Nephron progenitor cell (in vitro differentiated cells): ENCODE measurements at regions not wholly inside any gene's neighbourhood (a gene's known extent, or its start where the extent isn't known, plus 50 kb on each side); places are given as distances from the start of the nearest gene placed in this dataset.

ENCODE experiments used
- DNase-seq: peaks from one replicate; pipeline ENCODE4 v3.0.0; 2021
- H3K27ac Mint-ChIP-seq: 2 replicates; pipeline ENCODE4 v1.8.0; 2021; ENCODE audit warnings: mild to moderate bottlenecking, moderate library complexity, mixed read lengths
- H3K27me3 Mint-ChIP-seq: 2 replicates; pipeline ENCODE4 v1.8.0; 2021; ENCODE audit warnings: mild to moderate bottlenecking, low read depth, mixed read lengths; ENCODE audit not compliant: poor library complexity
- H3K36me3 Mint-ChIP-seq: 2 replicates; pipeline ENCODE4 v1.8.0; 2021; ENCODE audit warnings: low read depth, mixed read lengths
- H3K4me1 Mint-ChIP-seq: 2 replicates; pipeline ENCODE4 v1.8.0; 2021; ENCODE audit warnings: mixed read lengths
- H3K4me3 Mint-ChIP-seq: 2 replicates; pipeline ENCODE4 v1.8.0; 2021; ENCODE audit warnings: mild to moderate bottlenecking, moderate library complexity, mixed read lengths
- H3K9me3 Mint-ChIP-seq: 2 replicates; pipeline ENCODE4 v1.8.0; 2021; ENCODE audit warnings: mild to moderate bottlenecking, moderate library complexity, mixed read lengths
- TF ChIP-seq, protein P1 (sequence below): fragments of 200-600 bp; sonication (generic); IDR thresholded peaks from 2 replicates; pipeline ENCODE4 v1.5.0; 2021; ENCODE audit warnings: antibody characterized with exemption

DNA sequence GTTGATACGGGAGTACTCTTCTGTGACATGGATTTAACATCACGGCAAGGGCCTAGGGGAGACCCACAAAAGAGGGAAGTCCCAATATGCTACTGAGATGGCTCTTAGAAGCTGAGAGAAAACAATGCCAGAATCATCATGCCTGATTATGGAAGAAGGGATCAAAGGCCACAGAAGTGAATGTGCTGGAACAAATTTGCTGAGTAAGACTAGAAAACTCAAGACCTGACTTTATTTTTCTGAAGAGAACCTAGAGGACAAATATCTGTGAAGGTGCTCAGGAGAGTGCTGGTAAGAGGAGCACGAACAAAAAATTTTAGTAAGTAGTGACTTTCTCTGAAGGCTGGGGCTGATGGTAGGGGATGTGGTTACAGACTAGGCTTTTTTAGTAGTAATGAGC is 277.0 kb downstream of the ZEB1 start:
- Mint-ChIP-seq H3K36me3 (peaks cover 13% of the 10 kb centered on the region), H3K4me1 (peaks cover 21% of the 10 kb centered on the region), H3K4me3 (no peak overlapping the region), H3K27me3 (peaks cover 4% of the 10 kb centered on the region), H3K27ac (no peak overlapping the region), H3K9me3 (peaks cover 19% of the 10 kb centered on the region)
- DNase-seq, result no peak
- TF ChIP-seq, protein P1, sequence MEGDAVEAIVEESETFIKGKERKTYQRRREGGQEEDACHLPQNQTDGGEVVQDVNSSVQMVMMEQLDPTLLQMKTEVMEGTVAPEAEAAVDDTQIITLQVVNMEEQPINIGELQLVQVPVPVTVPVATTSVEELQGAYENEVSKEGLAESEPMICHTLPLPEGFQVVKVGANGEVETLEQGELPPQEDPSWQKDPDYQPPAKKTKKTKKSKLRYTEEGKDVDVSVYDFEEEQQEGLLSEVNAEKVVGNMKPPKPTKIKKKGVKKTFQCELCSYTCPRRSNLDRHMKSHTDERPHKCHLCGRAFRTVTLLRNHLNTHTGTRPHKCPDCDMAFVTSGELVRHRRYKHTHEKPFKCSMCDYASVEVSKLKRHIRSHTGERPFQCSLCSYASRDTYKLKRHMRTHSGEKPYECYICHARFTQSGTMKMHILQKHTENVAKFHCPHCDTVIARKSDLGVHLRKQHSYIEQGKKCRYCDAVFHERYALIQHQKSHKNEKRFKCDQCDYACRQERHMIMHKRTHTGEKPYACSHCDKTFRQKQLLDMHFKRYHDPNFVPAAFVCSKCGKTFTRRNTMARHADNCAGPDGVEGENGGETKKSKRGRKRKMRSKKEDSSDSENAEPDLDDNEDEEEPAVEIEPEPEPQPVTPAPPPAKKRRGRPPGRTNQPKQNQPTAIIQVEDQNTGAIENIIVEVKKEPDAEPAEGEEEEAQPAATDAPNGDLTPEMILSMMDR, result no peak

DNA sequence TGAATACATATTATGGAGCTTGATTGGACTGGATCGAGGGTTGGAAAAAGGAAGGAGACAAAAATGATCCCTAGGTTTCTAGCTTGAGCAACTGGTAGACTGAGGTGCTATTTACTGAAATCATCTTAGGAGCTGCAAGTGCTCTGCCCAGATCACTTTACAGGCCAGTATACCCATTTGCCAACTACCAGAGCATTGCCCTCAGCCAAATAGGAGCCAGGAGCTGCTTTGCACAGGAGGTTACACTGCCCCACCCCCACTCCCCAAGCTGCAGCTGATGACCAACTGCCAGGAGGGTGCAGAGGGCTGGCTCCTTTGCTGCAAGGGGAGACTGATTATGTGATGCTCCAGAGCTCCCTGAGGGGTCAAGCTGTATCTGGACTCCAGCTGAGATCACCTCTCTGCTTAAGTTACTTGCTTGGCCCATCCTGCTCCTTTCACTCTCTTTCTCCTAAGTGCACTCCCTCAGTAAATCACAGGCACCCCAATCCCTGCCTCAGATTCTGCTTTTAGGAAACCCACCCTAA is 275.4 kb downstream of the ZEB1 start:
- peaks cover 9% of the 10 kb centered on the region for H3K4me1 Mint-ChIP-seq
- H3K27me3 Mint-ChIP-seq, result no peaks in the 10 kb centered on the region
- H3K4me3 Mint-ChIP-seq, result no peak overlapping the region
- H3K9me3 Mint-ChIP-seq, result peaks cover 26% of the 10 kb centered on the region
- peaks cover 13% of the 10 kb centered on the region for H3K36me3 Mint-ChIP-seq
- TF ChIP-seq, protein P1, result no peak
- no peak overlapping the region for H3K27ac Mint-ChIP-seq
- no peak for DNase-seq

DNA sequence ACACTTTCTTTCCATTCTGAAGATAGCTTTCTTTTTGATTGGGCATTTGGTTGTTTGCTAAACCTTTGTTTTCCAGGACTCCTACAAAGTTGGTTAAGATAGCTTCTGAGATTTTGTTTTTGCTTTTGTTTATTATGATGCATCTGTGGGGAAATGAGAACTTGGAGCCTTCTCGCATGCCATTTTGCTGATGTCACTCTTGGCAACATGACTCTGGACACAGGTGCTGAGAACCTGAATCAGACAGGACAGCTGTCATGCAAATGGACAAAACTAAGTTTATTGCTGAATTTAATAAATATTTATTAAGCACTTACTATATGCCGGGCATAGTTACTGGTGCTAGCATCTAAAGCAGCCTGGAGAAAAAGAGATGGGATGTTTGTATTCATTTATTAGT is 274.1 kb downstream of the ZEB1 start:
- Mint-ChIP-seq H3K4me3 (no peak overlapping the region), H3K27me3 (no peaks in the 10 kb centered on the region), H3K9me3 (peaks cover 26% of the 10 kb centered on the region), H3K27ac (no peak overlapping the region), H3K36me3 (peaks cover 13% of the 10 kb centered on the region), H3K4me1 (peaks cover 6% of the 10 kb centered on the region)
- TF ChIP-seq, protein P1, result no peak
- DNase-seq, result no peak

DNA sequence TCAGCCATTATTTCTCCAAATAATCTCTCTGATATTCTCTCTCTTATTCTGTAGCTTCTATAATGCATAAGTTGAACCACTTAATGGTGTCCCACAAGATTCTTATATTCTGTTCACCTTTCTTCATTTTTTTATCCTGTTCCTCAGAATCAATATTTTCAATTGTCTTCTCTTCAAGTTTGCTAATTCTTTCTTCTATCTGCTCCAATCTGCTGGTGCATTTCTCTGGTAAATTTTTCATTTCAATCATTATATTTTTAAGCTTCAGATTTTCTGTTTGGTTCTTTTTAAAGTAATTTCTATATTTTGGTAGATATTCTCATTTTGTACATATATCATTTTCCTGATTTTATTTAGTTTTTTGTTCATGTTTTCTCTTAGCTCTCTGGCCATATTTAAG is 272.6 kb downstream of the ZEB1 start:
- no peaks in the 10 kb centered on the region for H3K27me3 Mint-ChIP-seq
- no peak overlapping the region for H3K27ac Mint-ChIP-seq
- H3K9me3 Mint-ChIP-seq, result peaks cover 33% of the 10 kb centered on the region
- no peak overlapping the region for H3K4me3 Mint-ChIP-seq
- TF ChIP-seq, protein P1, result no peak
- peaks cover 13% of the 10 kb centered on the region for H3K36me3 Mint-ChIP-seq
- DNase-seq, result no peak
- H3K4me1 Mint-ChIP-seq, result peaks cover 6% of the 10 kb centered on the region

DNA sequence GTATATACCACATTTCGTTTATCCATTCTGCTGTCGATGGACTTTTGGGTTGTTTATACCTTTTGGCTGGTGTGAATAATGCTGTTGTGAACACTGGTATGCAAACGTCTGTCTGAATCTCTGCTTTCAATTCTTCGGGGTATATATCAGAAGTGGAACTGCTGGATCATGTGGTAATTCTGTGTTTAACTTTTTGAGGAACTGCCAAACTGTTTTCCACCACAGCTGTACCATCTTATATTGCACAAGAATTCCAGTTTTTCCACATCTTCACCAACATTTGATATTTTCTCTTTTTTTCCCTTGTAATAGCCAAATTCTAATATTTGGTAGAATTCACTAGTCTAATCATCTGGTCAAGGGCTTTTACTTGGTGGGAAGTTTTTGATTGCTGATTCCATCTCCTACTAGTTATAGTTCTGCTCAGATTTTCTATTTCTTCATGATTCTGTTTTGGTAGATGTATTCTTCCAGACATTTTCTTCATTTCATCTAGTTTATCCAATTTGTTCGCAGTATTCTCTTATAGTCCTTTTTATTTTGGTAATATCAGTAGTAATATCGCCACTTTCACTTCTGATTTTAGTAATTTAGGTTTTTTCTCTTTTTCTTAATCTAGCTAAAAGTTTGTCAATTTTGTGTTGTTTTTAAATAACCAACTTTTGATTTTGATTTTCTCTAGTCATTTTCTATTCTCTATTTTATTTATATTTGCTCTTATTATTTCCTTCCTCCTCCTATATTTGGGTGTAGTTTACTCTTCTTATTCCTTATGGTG is 271.2 kb downstream of the ZEB1 start:
- DNase-seq, result no peak
- H3K4me1 Mint-ChIP-seq, result peaks cover 6% of the 10 kb centered on the region
- H3K36me3 Mint-ChIP-seq, result peaks cover 13% of the 10 kb centered on the region
- peaks cover 33% of the 10 kb centered on the region for H3K9me3 Mint-ChIP-seq
- H3K4me3 Mint-ChIP-seq, result no peak overlapping the region
- H3K27me3 Mint-ChIP-seq, result peaks cover 4% of the 10 kb centered on the region
- TF ChIP-seq, protein P1, result no peak
- H3K27ac Mint-ChIP-seq, result no peak overlapping the region

DNA sequence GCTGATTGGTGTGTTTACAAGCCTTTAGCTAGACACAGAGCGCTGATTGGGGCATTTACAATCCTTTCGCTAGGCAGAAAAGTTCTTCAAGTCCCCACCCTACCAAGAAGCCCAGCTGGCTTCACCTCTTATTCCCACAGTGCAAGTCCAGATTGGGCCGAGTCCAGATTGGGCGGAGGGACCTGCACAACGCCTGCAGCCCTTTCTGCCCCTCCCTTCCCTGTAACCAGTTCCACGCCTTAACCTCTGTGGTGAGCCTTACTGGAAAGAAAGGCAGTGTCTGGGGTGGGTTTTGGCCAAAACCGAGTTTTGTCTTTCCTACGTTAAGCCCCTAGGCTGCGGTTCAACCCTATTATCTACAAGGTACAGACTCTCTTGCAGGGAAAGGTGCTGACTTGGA is 268.7 kb downstream of the ZEB1 start:
- Mint-ChIP-seq H3K4me3 (no peak overlapping the region), H3K9me3 (peaks cover 32% of the 10 kb centered on the region), H3K27ac (no peak overlapping the region), H3K27me3 (peaks cover 4% of the 10 kb centered on the region), H3K4me1 (peaks cover 23% of the 10 kb centered on the region), H3K36me3 (peaks cover 13% of the 10 kb centered on the region)
- TF ChIP-seq, protein P1, result no peak
- DNase-seq, result no peak
